Sigmoid colon (tissue), 6 donors: ENCODE measurements at regions not wholly inside any gene's neighbourhood (a gene's known extent, or its start where the extent isn't known, plus 50 kb on each side); places are given as distances from the start of the nearest gene placed in this dataset.
A peak's percentile ranks its signal among the peaks of the same experiment; 100 is the strongest.

Experiments
- DNase-seq: peaks from one replicate; pipeline ENCODE4 v3.0.0-alpha.2; 2019
- H3K27ac ChIP-seq, 4 donors: fragments of 200-600 bp; sonication (generic); one replicate each; pipeline ENCODE4 v1.5.1; 2016 to 2019; ENCODE audit warnings: mild to moderate bottlenecking in 1 of 4
- H3K27me3 ChIP-seq, 3 donors: fragments of 200-600 bp; sonication (generic); one replicate each; pipeline ENCODE4 v1.5.1; 2019; ENCODE audit warnings: mild to moderate bottlenecking in 1 of 3
- H3K36me3 ChIP-seq, 4 donors: fragments of 200-600 bp; sonication (generic); one replicate each; pipeline ENCODE4 v1.5.1; 2016 to 2019
- H3K4me1 ChIP-seq, 4 donors: fragments of 200-600 bp; sonication (generic); one replicate each; pipeline ENCODE4 v1.5.1; 2017 to 2019
- H3K4me3 ChIP-seq, 4 donors: fragments of 200-600 bp; sonication (generic); one replicate each; pipeline ENCODE4 v1.5.1; 2017 to 2019; ENCODE audit warnings: mild to moderate bottlenecking in 2 of 4, moderate library complexity in 1 of 4
- H3K9me3 ChIP-seq, 4 donors: fragments of 200-600 bp in 3 of 4; sonication (generic) in 3 of 4; one replicate each; pipeline versions ENCODE4 v1.5.1 to v1.6.1; 2013 to 2019
- CTCF ChIP-seq, 4 experiments: fragments of 450-650 bp in 3 of 4; fragments of 200-600 bp in 1 of 4; IDR thresholded peaks; one replicate each; pipeline ENCODE4 v1.5.1; 2016 to 2019; ENCODE audit warnings: antibody characterized with exemption in 4 of 4, mild to moderate bottlenecking in 3 of 4, moderate library complexity in 2 of 4
- EP300 ChIP-seq, 4 donors: sonication (generic); formaldehyde crosslinking; IDR thresholded peaks; one replicate each; pipeline ENCODE4 v1.6.1; 2017; ENCODE audit warnings: antibody characterized with exemption in 4 of 4
- POLR2A ChIP-seq, 2 donors: fragments of 450-650 bp; IDR thresholded peaks; one replicate each; pipeline ENCODE4 v1.6.1; 2016; ENCODE audit warnings: antibody characterized with exemption in 2 of 2, mild to moderate bottlenecking in 2 of 2, moderate library complexity in 2 of 2
- POLR2AphosphoS5 ChIP-seq, 4 donors: sonication (generic); formaldehyde crosslinking; IDR thresholded peaks; one replicate each; pipeline ENCODE4 v1.6.1; 2017; ENCODE audit warnings: antibody characterized with exemption in 4 of 4
- WGBS, 2 donors: extraction: QIAGEN DNeasy Blood & Tissue Kit; methylation state at CpG; one replicate each; pipeline ENCODE4 v1.1.7; 2013; 5-methylcytosine and 5-hydroxymethylcytosine counted together
- intact Hi-C: fragments of 100-400 bp; cut with DNase I; formaldehyde crosslinking; loops from one replicate; pipeline ENCODE4 v1.15.1; 2023
- donor health status: healthy with polysubstance abuse.
- donor health status: healthy.

GRCh38 chr15:70474471-70475406, 288.6 kb downstream of the UACA start:
- peak overlapping the region in 3 of 4 donors; percentile 4 to 16 (median 16) for H3K4me3 ChIP-seq
- TF ChIP-seq POLR2AphosphoS5 (IDR thresholded peaks at IDR 0.05) (peak in 3 of 4 donors; percentile 32 to 49 (median 35)), CTCF (IDR thresholded peaks at IDR 0.05) (no peak)
- no peaks in the 10 kb centered on the region for H3K27me3 ChIP-seq
- no peaks in the 10 kb centered on the region for H3K36me3 ChIP-seq
- peak overlapping the region; percentile 61 to 75 (median 75) for H3K27ac ChIP-seq
- WGBS, 2 donors, result 49 to 80% methylated on average over 36 of the region's 36 CpGs
- DNase-seq, result peak; percentile 83
- H3K9me3 ChIP-seq, result no peaks in the 10 kb centered on the region
- intact Hi-C loops, result no loop called here
- H3K4me1 ChIP-seq, result peaks cover 0 to 18% (median 8%) of the 10 kb centered on the region in 4 donors

- TF ChIP-seq POLR2AphosphoS5 (IDR thresholded peaks at IDR 0.05) (no peak), EP300 (IDR thresholded peaks at IDR 0.05) (no peak)
- H3K4me1 ChIP-seq, result peaks cover 0 to 18% (median 8%) of the 10 kb centered on the region in 4 donors
- DNase-seq, result no peak
- 64 to 82% methylated on average over 15 of the region's 15 CpGs for WGBS, 2 donors
- H3K4me3 ChIP-seq, result peak overlapping the region in 1 of 4 donors; percentile 16
- H3K36me3 ChIP-seq, result no peaks in the 10 kb centered on the region
- no peaks in the 10 kb centered on the region for H3K27me3 ChIP-seq
- intact Hi-C loops, result no loop called here
- H3K27ac ChIP-seq, result peak overlapping the region; percentile 61 to 75 (median 75)
- no peaks in the 10 kb centered on the region for H3K9me3 ChIP-seq
Observed at GRCh38 chr15:70473581-70474370, 289.6 kb downstream of the UACA start.

- H3K27me3 ChIP-seq, result no peaks in the 10 kb centered on the region
- TF ChIP-seq CTCF (IDR thresholded peaks at IDR 0.05), result no peak
- TF ChIP-seq POLR2AphosphoS5 (IDR thresholded peaks at IDR 0.05), result no peak
- no peak for TF ChIP-seq EP300 (IDR thresholded peaks at IDR 0.05)
- TF ChIP-seq POLR2A (IDR thresholded peaks at IDR 0.05), result no peak
- no peak overlapping the region for H3K27ac ChIP-seq
- H3K36me3 ChIP-seq, result no peaks in the 10 kb centered on the region
- H3K9me3 ChIP-seq, result no peaks in the 10 kb centered on the region
- WGBS, 2 donors, result 54 to 98% methylated on average over 1 of the region's 1 CpG
- peaks cover 0 to 18% (median 8%) of the 10 kb centered on the region in 4 donors for H3K4me1 ChIP-seq
- DNase-seq, result no peak
- intact Hi-C loops, result no loop called here
- no peak overlapping the region for H3K4me3 ChIP-seq
Observed at GRCh38 chr15:70471517-70471916, 291.8 kb downstream of the UACA start.

- Histone ChIP-seq H3K27ac (no peak overlapping the region), H3K36me3 (no peaks in the 10 kb centered on the region), H3K27me3 (no peaks in the 10 kb centered on the region), H3K4me1 (peaks cover 0 to 18% (median 8%) of the 10 kb centered on the region in 4 donors), H3K4me3 (no peak overlapping the region), H3K9me3 (no peaks in the 10 kb centered on the region)
- DNase-seq, result no peak
- 92 to 94% methylated on average over 7 of the region's 7 CpGs for WGBS, 2 donors
- intact Hi-C loops, result no loop called here
- no peak for TF ChIP-seq EP300 (IDR thresholded peaks at IDR 0.05)
- TF ChIP-seq CTCF (IDR thresholded peaks at IDR 0.05), result no peak
- no peak for TF ChIP-seq POLR2A (IDR thresholded peaks at IDR 0.05)
- TF ChIP-seq POLR2AphosphoS5 (IDR thresholded peaks at IDR 0.05), result no peak
Observed at GRCh38 chr15:70470556-70471191, 292.7 kb downstream of the UACA start.
